SK-N-SH (cell line): ENCODE measurements at regions not wholly inside any gene's neighbourhood (a gene's known extent, or its start where the extent isn't known, plus 50 kb on each side); places are given as distances from the start of the nearest gene placed in this dataset.

ENCODE experiments used
- CTCF ChIA-PET: fragments of 300-600, 350-600 bp; formaldehyde crosslinking; extraction: SDS; loops from one replicate; lab custom pipeline; 2021; lab: Yijun Ruan, JAX
- POLR2A ChIA-PET: fragments of 350-600 bp; sonication (Branson Sonifier 250); formaldehyde crosslinking; extraction: SDS; loops from one replicate; lab custom pipeline; 2020; ENCODE audit warnings: antibody characterized with exemption, inconsistent platforms; lab: Yijun Ruan, JAX
- DNase-seq: peaks from one replicate; pipeline ENCODE4 v3.0.0; 2012
- H2AFZ ChIP-seq: fragments of 200-600 bp; sonication (generic); 2 replicates; pipeline ENCODE4 v1.8.1; 2016; ENCODE audit warnings: antibody characterized with exemption, mild to moderate bottlenecking, low read depth
- H3F3A ChIP-seq: fragments of 200-600 bp; sonication (generic); replicated peaks from 2 replicates; pipeline ENCODE3; 2016; ENCODE audit warnings: antibody characterized with exemption, mild to moderate bottlenecking; ENCODE audit not compliant: insufficient read depth
- H3K27ac ChIP-seq, 2 experiments: fragments of 200-500 bp in 1 of 2; fragments of 200-600 bp in 1 of 2; sonication (Bioruptor generic) in 1 of 2; sonication (generic), shearing (Covaris generic) in 1 of 2; 2 replicates each; pipeline versions ENCODE4 v1.5.1 to v1.6.1; 2014 to 2016; ENCODE audit warnings: low read depth in 2 of 2, inconsistent platforms in 1 of 2, low read length in 1 of 2, mild to moderate bottlenecking in 1 of 2, mixed read lengths in 1 of 2
- H3K27me3 ChIP-seq: fragments of 200-600 bp; sonication (generic), shearing (Covaris generic); 2 replicates; pipeline ENCODE4 v1.6.1; 2016; ENCODE audit warnings: mixed run types; ENCODE audit not compliant: insufficient read depth
- H3K36me3 ChIP-seq, 2 experiments: fragments of 200-500 bp in 1 of 2; fragments of 200-600 bp in 1 of 2; sonication (Bioruptor generic) in 1 of 2; sonication (generic) in 1 of 2; replicated peaks in 1 of 2; 2 replicates each; pipeline versions ENCODE3 to v1.5.1; 2014 to 2016; ENCODE audit warnings: low read length in 1 of 2, mild to moderate bottlenecking in 1 of 2; ENCODE audit not compliant: insufficient read depth in 2 of 2, control insufficient read depth in 1 of 2
- H3K4me1 ChIP-seq, 2 experiments: fragments of 200-500 bp in 1 of 2; fragments of 200-600 bp in 1 of 2; sonication (Bioruptor generic) in 1 of 2; sonication (generic), shearing (Covaris generic) in 1 of 2; 2 replicates each; pipeline versions ENCODE4 v1.5.1 to v1.6.1; 2014 to 2016; ENCODE audit warnings: low read depth in 1 of 2, low read length in 1 of 2, mixed run types in 1 of 2; ENCODE audit not compliant: insufficient read depth in 2 of 2, control insufficient read depth in 1 of 2
- H3K4me2 ChIP-seq: fragments of 200-600 bp; sonication (generic), shearing (Covaris generic); 2 replicates; pipeline ENCODE4 v1.6.1; 2017; ENCODE audit warnings: mixed run types
- H3K4me3 ChIP-seq, 2 experiments: fragments of 200-500 bp in 1 of 2; fragments of 200-600 bp in 1 of 2; sonication (Bioruptor generic) in 1 of 2; sonication (generic), shearing (Covaris generic) in 1 of 2; 2 replicates each; pipeline versions ENCODE4 v1.5.1 to v1.8.1; 2014 to 2016; ENCODE audit warnings: low read depth in 2 of 2, inconsistent platforms in 1 of 2, low read length in 1 of 2, mild to moderate bottlenecking in 1 of 2, mixed read lengths in 1 of 2, moderate library complexity in 1 of 2
- H3K79me2 ChIP-seq: fragments of 200-600 bp; sonication (generic); 2 replicates; pipeline ENCODE4 v1.8.1; 2017; ENCODE audit warnings: mild to moderate bottlenecking; ENCODE audit not compliant: insufficient read depth
- H3K9ac ChIP-seq: fragments of 200-600 bp; sonication (generic); 2 replicates; pipeline ENCODE4 v1.6.1; 2017; ENCODE audit warnings: mixed run types
- H3K9me2 ChIP-seq: fragments of 200-600 bp; sonication (generic); 2 replicates; pipeline ENCODE4 v1.6.1; 2017; ENCODE audit warnings: mixed run types
- H3K9me3 ChIP-seq: fragments of 200-600 bp; sonication (generic); 2 replicates; pipeline ENCODE4 v1.6.1; 2017; ENCODE audit warnings: mixed run types, mild to moderate bottlenecking, moderate library complexity
- H4K20me1 ChIP-seq: fragments of 200-600 bp; sonication (generic); 2 replicates; pipeline ENCODE4 v1.6.1; 2017; ENCODE audit warnings: mild to moderate bottlenecking, mixed run types; ENCODE audit not compliant: insufficient read depth
- CHD2 ChIP-seq: fragments of 150-350 bp; IDR thresholded peaks from 2 replicates; pipeline ENCODE4 v1.6.1; 2018; ENCODE audit warnings: low read length; ENCODE audit not compliant: partially characterized antibody
- ELF1 ChIP-seq: IDR thresholded peaks from 2 replicates; pipeline ENCODE4 v1.4.0; 2012
- FOXM1 ChIP-seq: IDR thresholded peaks from 2 replicates; pipeline ENCODE4 v1.4.0; 2012; ENCODE audit warnings: low read depth, mild to moderate bottlenecking
- GATA2 ChIP-seq: sonication (generic); formaldehyde crosslinking; IDR thresholded peaks from 2 replicates; pipeline ENCODE4 v1.5.0; 2020; ENCODE audit warnings: mild to moderate bottlenecking, missing genetic modification reagents
- IRF3 ChIP-seq: fragments of 150-350 bp; IDR thresholded peaks from 2 replicates; pipeline ENCODE4 v1.6.1; 2016; ENCODE audit warnings: mild to moderate bottlenecking, low read depth, low read length
- JUND ChIP-seq: IDR thresholded peaks from 2 replicates; pipeline ENCODE4 v1.4.0; 2012
- MEF2A ChIP-seq: IDR thresholded peaks from 2 replicates; pipeline ENCODE4 v1.4.0; 2012; ENCODE audit warnings: low read depth, borderline replicate concordance
- RAD21 ChIP-seq: IDR thresholded peaks from 2 replicates; pipeline ENCODE4 v1.6.1; 2012; ENCODE audit warnings: mild to moderate bottlenecking, low read length
- RCOR1 ChIP-seq: fragments of 150-350 bp; IDR thresholded peaks from 2 replicates; pipeline ENCODE4 v1.6.1; 2017; ENCODE audit warnings: antibody characterized with exemption, low read length
- REST ChIP-seq: IDR thresholded peaks from 2 replicates; pipeline ENCODE4 v1.6.1; 2012; ENCODE audit warnings: mild to moderate bottlenecking, low read depth, low read length, moderate library complexity
- SIN3A ChIP-seq: IDR thresholded peaks from 2 replicates; pipeline ENCODE4 v1.6.1; 2012; ENCODE audit warnings: low read depth, mild to moderate bottlenecking, low read length, moderate library complexity, borderline replicate concordance
- TCF12 ChIP-seq: IDR thresholded peaks from 2 replicates; pipeline ENCODE4 v1.4.0; 2012
- TEAD4 ChIP-seq: IDR thresholded peaks from 2 replicates; pipeline ENCODE4 v1.4.0; 2012; ENCODE audit warnings: mild to moderate bottlenecking, borderline replicate concordance; ENCODE audit not compliant: insufficient read depth
- USF2 ChIP-seq: fragments of 150-350 bp; IDR thresholded peaks from 2 replicates; pipeline ENCODE4 v1.6.1; 2017; ENCODE audit warnings: antibody characterized with exemption, low read length, low read depth, borderline replicate concordance
- ZBTB33 ChIP-seq: IDR thresholded peaks from 2 replicates; pipeline ENCODE4 v1.4.0; 2012; ENCODE audit warnings: low read depth, borderline replicate concordance
- WGBS: methylation state at CpG from one replicate; pipeline ENCODE4 v1.1.6; 2017; ENCODE audit warnings: low lambda C conversion rate; 5-methylcytosine and 5-hydroxymethylcytosine counted together

- H3K9me2 ChIP-seq = no peaks in the 10 kb centered on the region
- no peak overlapping the region for H3K27ac ChIP-seq
- no peak overlapping the region for H3K4me3 ChIP-seq
- 0% methylated on average over 1 of the region's 1 CpG for WGBS
- no peak for TF ChIP-seq GATA2 (CRISPR knock-in tag)
- no peak for TF ChIP-seq REST
- no peak for TF ChIP-seq USF2
- no peak for TF ChIP-seq FOXM1
- no peak for TF ChIP-seq RAD21
- no peak for TF ChIP-seq ZBTB33
- no peak for TF ChIP-seq SIN3A
- TF ChIP-seq TCF12 = no peak
- TF ChIP-seq JUND = no peak
- no peak for TF ChIP-seq IRF3
- TF ChIP-seq TEAD4 = no peak
- no peak for TF ChIP-seq MEF2A
- no peak for TF ChIP-seq CHD2
- no peak for TF ChIP-seq ELF1
- TF ChIP-seq RCOR1 = no peak
- no peak overlapping the region for H3K4me2 ChIP-seq
- H3K9ac ChIP-seq = no peak overlapping the region
- ChIA-PET CTCF (no interaction called here), POLR2A (no interaction called here)
- no peaks in the 10 kb centered on the region for H3K9me3 ChIP-seq
- no peak overlapping the region for H2AFZ ChIP-seq
- no peaks in the 10 kb centered on the region for H3K79me2 ChIP-seq
- DNase-seq = no peak
- no peaks in the 10 kb centered on the region for H3K27me3 ChIP-seq
- no peaks in the 10 kb centered on the region for H3F3A ChIP-seq
- H3K4me1 ChIP-seq = no peaks in the 10 kb centered on the region
- H3K36me3 ChIP-seq = no peaks in the 10 kb centered on the region
- H4K20me1 ChIP-seq = no peaks in the 10 kb centered on the region
These were observed 830.3 kb downstream of the DIPK2A start for GRCh38 chr3:144801890-144802289.
